OCI-LY3 (cell line): ENCODE measurements at regions not wholly inside any gene's neighbourhood (a gene's known extent, or its start where the extent isn't known, plus 50 kb on each side); places are given as distances from the start of the nearest gene placed in this dataset.

Source experiments
- CTCF ChIP-seq: fragments of 200-600, 300-600 bp; sonication (generic); IDR thresholded peaks from 2 replicates; pipeline ENCODE4 v1.5.1; 2014; ENCODE audit warnings: antibody characterized with exemption, low read length, low read depth
- EZH2phosphoT487 ChIP-seq: fragments of 200-600 bp; shearing (Covaris generic); IDR thresholded peaks from 2 replicates; pipeline ENCODE4 v1.6.1; 2018; ENCODE audit warnings: antibody characterized with exemption, mixed run types, low read depth

GRCh38 chr6:21886542-21887151 is 293.1 kb downstream of the SOX4 start:
- TF ChIP-seq CTCF (no peak), EZH2phosphoT487 (no peak)
